Activated CD8-positive, alpha-beta T cell treated with anti-CD3 and anti-CD28 coated beads for 36 hours (primary cell): ENCODE measurements at regions not wholly inside any gene's neighbourhood (a gene's known extent, or its start where the extent isn't known, plus 50 kb on each side); places are given as distances from the start of the nearest gene placed in this dataset.

Source experiments
- ATAC-seq: fragments of 200-7000 bp; cut with Tn5 transposase; one replicate; pipeline ENCODE4 v1.10.0; 2021; ENCODE audit warnings: mild to moderate bottlenecking, moderate library complexity
- CTCF ChIA-PET: fragments of 350-600 bp; sonication (Branson Sonifier 250); formaldehyde crosslinking; loops from one replicate; lab custom pipeline; 2021; ENCODE audit warnings: antibody characterized with exemption; lab: Charles Lee
- POLR2A ChIA-PET: fragments of 350-600 bp; sonication (Branson Sonifier 250); formaldehyde crosslinking; loops from one replicate; lab custom pipeline; 2021; ENCODE audit warnings: antibody characterized with exemption; lab: Charles Lee
- DNase-seq: peaks from one replicate; pipeline ENCODE4 v3.0.0-alpha.2; 2020
- H3K27ac Mint-ChIP-seq: one replicate; pipeline ENCODE4 v1.8.0; 2021; ENCODE audit warnings: mild to moderate bottlenecking, mixed read lengths
- H3K27me3 Mint-ChIP-seq: one replicate; pipeline ENCODE4 v1.8.0; 2021; ENCODE audit warnings: mixed read lengths
- H3K36me3 Mint-ChIP-seq: one replicate; pipeline ENCODE4 v1.8.0; 2021; ENCODE audit warnings: low read depth, mixed read lengths
- H3K4me1 Mint-ChIP-seq: one replicate; pipeline ENCODE4 v1.8.0; 2021; ENCODE audit warnings: low read depth, mixed read lengths
- H3K4me3 Mint-ChIP-seq: one replicate; pipeline ENCODE4 v1.8.0; 2021; ENCODE audit warnings: mild to moderate bottlenecking, moderate library complexity, mixed read lengths
- H3K9me3 Mint-ChIP-seq: one replicate; pipeline ENCODE4 v1.8.0; 2021; ENCODE audit warnings: mixed read lengths
- CTCF ChIP-seq: fragments of 200-600 bp; IDR thresholded peaks from one replicate; pipeline ENCODE4 v1.8.0; 2022; ENCODE audit warnings: antibody characterized with exemption, mild to moderate bottlenecking
- intact Hi-C: fragments of 100-400 bp; cut with micrococcal nuclease; formaldehyde crosslinking; loops from one replicate; pipeline ENCODE4 v1.10.0; 2022

GRCh38 chr15:98418122-98418521 is 230.2 kb upstream of the IGF1R start:
- Mint-ChIP-seq H3K36me3 (no peaks in the 10 kb centered on the region), H3K9me3 (no peaks in the 10 kb centered on the region), H3K27ac (no peak overlapping the region), H3K27me3 (peaks cover 23% of the 10 kb centered on the region), H3K4me1 (peaks cover 3% of the 10 kb centered on the region), H3K4me3 (no peak overlapping the region)
- ATAC-seq (no peak), DNase-seq (no peak)
- intact Hi-C loops = no loop called here
- TF ChIP-seq CTCF = no peak
- ChIA-PET POLR2A (no interaction called here), CTCF (interaction anchor here (1.1 to 1.2 kb wide), 2 partner anchors 8 to 106 kb away, joined by 3 to 5 read pairs; no protein-coding TSS in a partner anchor)

GRCh38 chr15:98419173-98419780 is 229.1 kb upstream of the IGF1R start:
- Mint-ChIP-seq H3K9me3 (no peaks in the 10 kb centered on the region), H3K27me3 (peaks cover 26% of the 10 kb centered on the region), H3K36me3 (no peaks in the 10 kb centered on the region), H3K27ac (no peak overlapping the region), H3K4me3 (no peak overlapping the region), H3K4me1 (peaks cover 3% of the 10 kb centered on the region)
- intact Hi-C loops = no loop called here
- POLR2A ChIA-PET = no interaction called here
- CTCF ChIA-PET = interaction anchor here (1.0 to 5.2 kb wide), 2 partner anchors 107 to 137 kb away, joined by 3 to 49 read pairs; no protein-coding TSS in a partner anchor
- TF ChIP-seq CTCF = no peak
- ATAC-seq (no peak), DNase-seq (no peak)

GRCh38 chr15:98420837-98421236 is 227.5 kb upstream of the IGF1R start:
- CTCF ChIA-PET = interaction anchor here (0.7 to 5.2 kb wide), 3 partner anchors 9 to 109 kb away, joined by 3 to 49 read pairs (median 4); no protein-coding TSS in a partner anchor
- no peak overlapping the region for H3K27ac Mint-ChIP-seq
- H3K27me3 Mint-ChIP-seq = peaks cover 28% of the 10 kb centered on the region
- no peak for TF ChIP-seq CTCF
- H3K4me3 Mint-ChIP-seq = no peak overlapping the region
- no peak for DNase-seq
- intact Hi-C loops = loop anchor here (2.0 to 10.0 kb wide), 2 partner anchors 110 to 516 kb away; no protein-coding TSS in a partner anchor
- no peaks in the 10 kb centered on the region for H3K36me3 Mint-ChIP-seq
- no peak for ATAC-seq
- H3K9me3 Mint-ChIP-seq = no peaks in the 10 kb centered on the region
- POLR2A ChIA-PET = no interaction called here
- H3K4me1 Mint-ChIP-seq = peaks cover 3% of the 10 kb centered on the region

GRCh38 chr15:98421419-98422129 is 226.8 kb upstream of the IGF1R start:
- POLR2A ChIA-PET = no interaction called here
- Mint-ChIP-seq H3K4me3 (no peak overlapping the region), H3K27ac (no peak overlapping the region), H3K4me1 (peaks cover 3% of the 10 kb centered on the region), H3K27me3 (peaks cover 26% of the 10 kb centered on the region), H3K36me3 (no peaks in the 10 kb centered on the region), H3K9me3 (no peaks in the 10 kb centered on the region)
- ATAC-seq = peak; percentile 79
- DNase-seq = peak; percentile 68
- CTCF ChIA-PET = interaction anchor here (0.6 to 5.2 kb wide), 26 partner anchors 9 to 650 kb away, joined by 3 to 49 read pairs (median 4); no protein-coding TSS in a partner anchor
- intact Hi-C loops = loop anchor here (2.0 to 10.0 kb wide), 2 partner anchors 111 to 517 kb away; no protein-coding TSS in a partner anchor
- TF ChIP-seq CTCF = peak; percentile 100

- peaks cover 3% of the 10 kb centered on the region for H3K4me1 Mint-ChIP-seq
- H3K4me3 Mint-ChIP-seq = no peak overlapping the region
- intact Hi-C loops = loop anchor here (10.0 kb wide), 1 partner anchor 517 kb away; no protein-coding TSS in a partner anchor
- TF ChIP-seq CTCF = no peak
- H3K36me3 Mint-ChIP-seq = no peaks in the 10 kb centered on the region
- peaks cover 27% of the 10 kb centered on the region for H3K27me3 Mint-ChIP-seq
- ATAC-seq = no peak
- POLR2A ChIA-PET = no interaction called here
- no peak for DNase-seq
- CTCF ChIA-PET = interaction anchor here (0.6 to 5.2 kb wide), 26 partner anchors 8 to 650 kb away, joined by 3 to 49 read pairs (median 4); no protein-coding TSS in a partner anchor
- no peaks in the 10 kb centered on the region for H3K9me3 Mint-ChIP-seq
- no peak overlapping the region for H3K27ac Mint-ChIP-seq
Observed at GRCh38 chr15:98422130-98422478, 226.2 kb upstream of the IGF1R start.
